SH-SY5Y (cell line): ENCODE measurements at regions not wholly inside any gene's neighbourhood (a gene's known extent, or its start where the extent isn't known, plus 50 kb on each side); places are given as distances from the start of the nearest gene placed in this dataset.

Source experiments
- GATA2 ChIP-seq: IDR thresholded peaks from 2 replicates; pipeline ENCODE4 v1.6.1; 2011; ENCODE audit warnings: mild to moderate bottlenecking, low read depth, low read length
- GATA3 ChIP-seq: IDR thresholded peaks from 2 replicates; pipeline ENCODE4 v1.6.1; 2011; ENCODE audit warnings: low read depth, mild to moderate bottlenecking, low read length, moderate library complexity

GRCh38 chr9:22595805-22596204 is 149.2 kb downstream of the DMRTA1 start:
- TF ChIP-seq GATA2 (no peak), GATA3 (no peak)
